Fibroblast of mammary gland (primary cell): ENCODE measurements at regions not wholly inside any gene's neighbourhood (a gene's known extent, or its start where the extent isn't known, plus 50 kb on each side); places are given as distances from the start of the nearest gene placed in this dataset.

Experiments used
- DNase-seq: peaks from one replicate; pipeline ENCODE4 v3.0.0-alpha.2; 2010; ENCODE audit warnings: low read depth
- H3K4me3 ChIP-seq: 2 replicates; pipeline ENCODE4 v1.5.1; 2011; ENCODE audit warnings: low read depth, mild to moderate bottlenecking, low read length, moderate library complexity; ENCODE audit not compliant: control insufficient read depth
- TF ChIP-seq, protein P1 (sequence below): conservative IDR thresholded peaks from 2 replicates; pipeline ENCODE4 v1.5.1; 2011; ENCODE audit warnings: low read depth, low read length, inconsistent platforms; ENCODE audit not compliant: control insufficient read depth, insufficient read depth

DNA sequence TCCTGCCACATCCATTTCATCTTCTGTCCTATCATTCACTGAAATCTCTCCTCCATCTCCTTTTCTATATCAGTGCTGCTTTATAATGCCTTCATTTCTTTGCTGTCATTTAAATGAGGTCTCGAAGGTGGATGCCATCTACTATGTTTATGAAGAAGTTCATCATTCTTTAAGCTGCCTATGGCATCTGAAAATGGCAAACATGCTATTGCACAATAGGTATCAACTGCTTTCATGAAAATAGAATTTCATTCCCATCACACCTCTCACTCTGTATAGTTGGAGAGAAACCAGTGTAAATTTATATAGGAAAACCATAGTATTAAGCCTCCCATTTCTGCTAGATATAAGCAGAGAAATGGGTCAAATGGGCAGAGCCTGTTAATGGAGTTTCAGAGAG lies 100.2 kb downstream of the FGF9 start:
- no peak overlapping the region for H3K4me3 ChIP-seq
- TF ChIP-seq, protein P1, sequence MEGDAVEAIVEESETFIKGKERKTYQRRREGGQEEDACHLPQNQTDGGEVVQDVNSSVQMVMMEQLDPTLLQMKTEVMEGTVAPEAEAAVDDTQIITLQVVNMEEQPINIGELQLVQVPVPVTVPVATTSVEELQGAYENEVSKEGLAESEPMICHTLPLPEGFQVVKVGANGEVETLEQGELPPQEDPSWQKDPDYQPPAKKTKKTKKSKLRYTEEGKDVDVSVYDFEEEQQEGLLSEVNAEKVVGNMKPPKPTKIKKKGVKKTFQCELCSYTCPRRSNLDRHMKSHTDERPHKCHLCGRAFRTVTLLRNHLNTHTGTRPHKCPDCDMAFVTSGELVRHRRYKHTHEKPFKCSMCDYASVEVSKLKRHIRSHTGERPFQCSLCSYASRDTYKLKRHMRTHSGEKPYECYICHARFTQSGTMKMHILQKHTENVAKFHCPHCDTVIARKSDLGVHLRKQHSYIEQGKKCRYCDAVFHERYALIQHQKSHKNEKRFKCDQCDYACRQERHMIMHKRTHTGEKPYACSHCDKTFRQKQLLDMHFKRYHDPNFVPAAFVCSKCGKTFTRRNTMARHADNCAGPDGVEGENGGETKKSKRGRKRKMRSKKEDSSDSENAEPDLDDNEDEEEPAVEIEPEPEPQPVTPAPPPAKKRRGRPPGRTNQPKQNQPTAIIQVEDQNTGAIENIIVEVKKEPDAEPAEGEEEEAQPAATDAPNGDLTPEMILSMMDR: no peak
- DNase-seq: no peak

DNA sequence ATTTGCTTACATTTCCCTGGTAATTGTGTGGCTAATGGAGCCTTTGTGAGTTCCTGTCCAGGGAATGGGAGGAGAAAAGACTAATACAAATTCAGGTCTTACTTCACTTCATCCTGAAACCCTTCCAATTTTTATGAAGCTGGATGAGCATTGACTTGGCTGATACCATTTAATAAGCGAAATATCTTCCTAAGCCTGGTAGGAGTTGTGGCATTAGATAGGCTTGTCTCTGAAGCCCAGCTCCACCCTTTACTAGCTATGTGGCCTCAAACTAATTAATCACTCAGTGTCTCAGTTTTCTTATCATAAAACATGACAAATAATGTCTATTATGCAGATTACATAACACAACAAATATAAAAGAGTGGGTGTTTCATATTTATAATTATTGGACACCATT lies 106.3 kb downstream of the FGF9 start:
- H3K4me3 ChIP-seq: no peak overlapping the region
- TF ChIP-seq, protein P1: no peak
- DNase-seq: no peak

DNA sequence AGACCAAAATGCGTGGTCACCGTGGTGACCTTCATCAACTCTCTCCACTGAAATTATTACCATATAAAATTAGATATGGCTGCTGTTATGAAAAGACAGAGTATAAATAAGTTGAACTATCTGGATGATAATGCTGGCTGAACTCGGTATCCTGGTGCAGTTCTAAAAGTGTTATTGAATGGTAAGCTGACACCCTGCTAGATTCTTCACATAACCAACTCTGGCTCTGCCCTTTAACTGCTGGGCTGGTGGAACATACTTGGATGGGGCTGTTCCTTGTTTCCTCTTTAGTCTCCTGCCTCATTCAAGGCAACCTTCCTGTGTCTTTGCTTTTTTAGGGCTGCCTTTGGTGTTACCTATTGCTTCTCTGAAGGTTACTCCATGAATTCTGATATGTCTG lies 106.9 kb downstream of the FGF9 start:
- no peak overlapping the region for H3K4me3 ChIP-seq
- DNase-seq: no peak
- TF ChIP-seq, protein P1: no peak

DNA sequence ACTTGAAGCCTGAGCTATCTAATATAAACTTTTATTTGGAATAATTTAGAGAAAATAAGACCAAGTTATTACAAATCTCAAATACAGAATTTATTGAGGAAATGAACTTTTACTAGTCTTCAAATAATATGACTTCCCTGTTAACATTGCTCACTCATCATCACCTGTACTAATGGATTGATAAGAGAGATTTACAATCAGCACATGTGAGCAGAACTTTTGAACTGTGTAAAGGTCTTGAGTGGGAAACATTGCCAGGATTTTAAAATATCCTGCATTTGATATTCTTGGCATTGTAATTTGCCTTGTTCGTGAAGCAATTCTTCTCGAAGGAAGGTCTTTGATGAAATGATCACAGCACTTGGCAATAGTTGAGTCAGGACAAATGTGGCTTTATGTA lies 111.9 kb downstream of the FGF9 start:
- no peak for DNase-seq
- TF ChIP-seq, protein P1: no peak

DNA sequence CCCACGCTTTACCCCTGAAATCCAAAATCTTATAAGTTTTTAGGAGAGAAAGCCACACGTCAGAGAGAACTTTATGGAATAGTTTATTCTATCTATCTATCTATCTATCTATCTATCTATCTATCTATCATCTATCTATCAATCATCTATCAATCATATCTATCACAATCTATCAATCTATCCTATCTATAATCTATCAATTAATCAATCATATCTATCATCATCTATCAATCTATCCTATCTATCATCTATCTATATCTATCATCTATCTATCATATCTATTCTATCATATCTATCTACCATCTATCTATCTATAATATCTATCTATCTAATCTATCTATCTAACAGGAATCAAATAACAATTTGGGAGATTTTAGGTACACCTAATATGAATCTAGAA lies 115.1 kb downstream of the FGF9 start:
- TF ChIP-seq, protein P1: no peak

More for the DNA sequence above, 111.9 kb downstream of the FGF9 start:
- no peak overlapping the region for H3K4me3 ChIP-seq

DNA sequence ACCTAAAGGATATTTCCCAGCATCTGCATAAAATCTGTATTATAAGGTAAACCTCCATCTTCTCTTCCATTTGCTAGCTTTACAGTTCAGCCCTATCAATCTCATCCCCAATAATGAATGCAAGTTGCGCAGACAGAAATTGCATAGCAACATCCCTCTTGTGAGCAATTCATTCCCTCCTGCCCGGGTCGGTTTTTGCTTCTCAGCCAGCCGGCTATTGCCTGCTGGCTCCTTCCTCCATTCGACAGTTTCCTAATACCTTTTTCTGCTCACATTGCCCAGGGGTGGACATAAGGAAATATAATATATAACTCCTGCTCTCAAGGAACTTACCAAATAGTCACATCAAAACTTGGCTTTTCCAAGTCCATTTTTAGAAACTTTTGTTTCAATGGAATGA lies 125.2 kb downstream of the FGF9 start:
- no peak overlapping the region for H3K4me3 ChIP-seq
- DNase-seq: no peak
- TF ChIP-seq, protein P1: no peak

More for the DNA sequence above, 115.1 kb downstream of the FGF9 start:
- no peak overlapping the region for H3K4me3 ChIP-seq
- no peak for DNase-seq
